Adrenal gland (tissue), 5 donors: ENCODE measurements at regions not wholly inside any gene's neighbourhood (a gene's known extent, or its start where the extent isn't known, plus 50 kb on each side); places are given as distances from the start of the nearest gene placed in this dataset.

Experiments
- CTCF ChIP-seq, 6 experiments: fragments of 450-650 bp in 4 of 6; fragments of 200-600 bp in 2 of 6; sonication (generic) in 1 of 6; IDR thresholded peaks; 1 replicate in 5 of 6; 2 replicates in 1 of 6; pipeline versions ENCODE4 v1.5.1 to v1.8.0; 2016 to 2021; ENCODE audit warnings: antibody characterized with exemption in 6 of 6, mild to moderate bottlenecking in 2 of 6, moderate library complexity in 1 of 6
- POLR2A ChIP-seq, 2 donors: fragments of 450-650 bp; IDR thresholded peaks; one replicate each; pipeline ENCODE4 v1.6.1; 2017; ENCODE audit warnings: antibody characterized with exemption in 2 of 2, mild to moderate bottlenecking in 2 of 2, moderate library complexity in 1 of 2
- donor health status: DM: no; HTN: no; CAD: no.

GRCh38 chr13:67328895-67329294, 98.8 kb upstream of the PCDH9 start:
- TF ChIP-seq POLR2A (IDR thresholded peaks at IDR 0.05) (no peak), CTCF (IDR thresholded peaks at IDR 0.05) (no peak)
